Kidney tubule cell (primary cell): ENCODE measurements at regions not wholly inside any gene's neighbourhood (a gene's known extent, or its start where the extent isn't known, plus 50 kb on each side); places are given as distances from the start of the nearest gene placed in this dataset.

Experiments
- DNase-seq: peaks from one replicate; pipeline ENCODE4 v3.0.0-alpha.2; 2018; ENCODE audit warnings: low spot score

GRCh38 chr6:2465336-2465735 is 219.9 kb upstream of the GMDS start:
- no peak for DNase-seq

- no peak for DNase-seq
Measured at GRCh38 chr6:2464641-2465040, 219.2 kb upstream of the GMDS start.

- no peak for DNase-seq
Measured at GRCh38 chr6:2462831-2463230, 217.4 kb upstream of the GMDS start.

- DNase-seq = peak; percentile 88
Measured at GRCh38 chr6:2460216-2460745, 214.9 kb upstream of the GMDS start.

GRCh38 chr6:2454180-2454579 is 208.8 kb upstream of the GMDS start:
- no peak for DNase-seq

GRCh38 chr6:2450546-2450945 is 205.1 kb upstream of the GMDS start:
- DNase-seq = peak; percentile 62

GRCh38 chr6:2449572-2449940 is 204.2 kb upstream of the GMDS start:
- DNase-seq = peak; percentile 36

GRCh38 chr6:2448826-2449571 is 203.6 kb upstream of the GMDS start:
- DNase-seq = peak; percentile 81

GRCh38 chr6:2447931-2448330 is 202.5 kb upstream of the GMDS start:
- no peak for DNase-seq

GRCh38 chr6:2447318-2447920 is 202.0 kb upstream of the GMDS start:
- peak; percentile 44 for DNase-seq

- peak; percentile 35 for DNase-seq
Measured at GRCh38 chr6:2441601-2442475, 196.4 kb upstream of the GMDS start.

- DNase-seq = no peak
Measured at GRCh38 chr6:2440516-2440915, 195.1 kb upstream of the GMDS start.

- DNase-seq = no peak
Measured at GRCh38 chr6:2439632-2440031, 194.2 kb upstream of the GMDS start.

GRCh38 chr6:2439082-2439481 is 193.7 kb upstream of the GMDS start:
- DNase-seq = no peak

GRCh38 chr6:2436410-2437154 is 191.2 kb upstream of the GMDS start:
- DNase-seq = no peak

GRCh38 chr6:2435323-2435722 is 189.9 kb upstream of the GMDS start:
- no peak for DNase-seq

GRCh38 chr6:2434912-2435311 is 189.5 kb upstream of the GMDS start:
- no peak for DNase-seq

GRCh38 chr6:2434116-2434515 is 188.7 kb upstream of the GMDS start:
- peak; percentile 99 for DNase-seq

GRCh38 chr6:2433711-2434110 is 188.3 kb upstream of the GMDS start:
- no peak for DNase-seq

GRCh38 chr6:2433266-2433665 is 187.9 kb upstream of the GMDS start:
- no peak for DNase-seq

- peak; percentile 98 for DNase-seq
Measured at GRCh38 chr6:2432292-2432691, 186.9 kb upstream of the GMDS start.

GRCh38 chr6:2430612-2431011 is 185.2 kb upstream of the GMDS start:
- DNase-seq = no peak
